HepG2 (cell line): ENCODE measurements at regions not wholly inside any gene's neighbourhood (a gene's known extent, or its start where the extent isn't known, plus 50 kb on each side); places are given as distances from the start of the nearest gene placed in this dataset.

Experiments used
- ATAC-seq: fragments of 200-7000 bp; cut with Tn5 transposase; 3 replicates; pipeline ENCODE4 v1.9.1; 2020; ENCODE audit warnings: mild to moderate bottlenecking, moderate library complexity
- BruUV-seq: library from RNA; stranded (reverse); fragments of 400-500 nt; replicated peaks from 2 replicates; lab custom pipeline; 2021; lab: Mats Ljungman, UMichigan
- CTCF ChIA-PET: fragments of 300-600 bp; formaldehyde crosslinking; extraction: SDS; loops from one replicate; lab custom pipeline; 2021; ENCODE audit warnings: low total read pairs, inconsistent platforms, low intra/inter-chr PET ratio; lab: Yijun Ruan, JAX
- POLR2A ChIA-PET: fragments of 350-600 bp; sonication (Branson Sonifier 250); formaldehyde crosslinking; loops from one replicate; lab custom pipeline; 2020; ENCODE audit warnings: antibody characterized with exemption, inconsistent platforms; lab: Yijun Ruan, JAX
- DNase-seq: peaks from one replicate; pipeline ENCODE4 v3.0.0-alpha.2; 2015; ENCODE audit warnings: low spot score
- FAIRE-seq: peaks from 3 replicates; lab custom pipeline; 2011; peaks lifted over from hg19 to GRCh38; lab: Jason Lieb, UNC
- H2AFZ ChIP-seq: one replicate; pipeline ENCODE4 v1.6.1; 2011; ENCODE audit warnings: low read length, inconsistent platforms
- H3K27ac ChIP-seq: fragments of 300-600 bp; 3 replicates; pipeline ENCODE4 v1.8.0; 2011; ENCODE audit warnings: mixed run types, mild to moderate bottlenecking, mixed read lengths, low read length, inconsistent platforms; ENCODE audit not compliant: insufficient read depth; ENCODE audit errors: extremely low read length
- H3K27me3 ChIP-seq, 2 experiments: fragments of 200-600 bp in 1 of 2; 2 replicates in 1 of 2; 3 replicates in 1 of 2; pipeline versions ENCODE4 v1.6.0 to v1.8.0; 2011; ENCODE audit warnings: low read length in 2 of 2, mild to moderate bottlenecking in 2 of 2, moderate library complexity in 2 of 2, inconsistent platforms in 1 of 2; ENCODE audit not compliant: insufficient read depth in 2 of 2, control insufficient read depth in 1 of 2
- H3K36me3 ChIP-seq, 2 experiments: fragments of 200-600 bp in 1 of 2; replicated peaks in 1 of 2; 2 replicates in 1 of 2; 3 replicates in 1 of 2; pipeline versions ENCODE4 v1.5.1 to v1.8.0; 2011; ENCODE audit warnings: low read length in 2 of 2, inconsistent platforms in 1 of 2; ENCODE audit not compliant: insufficient read depth in 2 of 2, control insufficient read depth in 1 of 2
- H3K4me1 ChIP-seq: 2 replicates; pipeline ENCODE4 v1.5.1; 2012; ENCODE audit warnings: low read length, inconsistent platforms; ENCODE audit not compliant: insufficient read depth
- H3K4me2 ChIP-seq: 2 replicates; pipeline ENCODE4 v1.6.0; 2011; ENCODE audit warnings: low read depth, low read length, inconsistent platforms
- H3K4me3 ChIP-seq, 3 experiments: fragments of 200-600 bp in 1 of 3; sonication (generic), shearing (Covaris generic) in 1 of 3; replicated peaks in 1 of 3; 2 replicates each; pipeline ENCODE4 v1.5.1; 2011 to 2016; ENCODE audit warnings: low read length in 3 of 3, inconsistent platforms in 2 of 3, low read depth in 2 of 3, mild to moderate bottlenecking in 2 of 3, control low read depth in 1 of 3, mixed read lengths in 1 of 3; ENCODE audit not compliant: insufficient read depth in 1 of 3
- H3K79me2 ChIP-seq: one replicate; pipeline ENCODE4 v1.6.1; 2011; ENCODE audit warnings: low read length, inconsistent platforms; ENCODE audit not compliant: insufficient read depth
- H3K9ac ChIP-seq: 2 replicates; pipeline ENCODE4 v1.6.0; 2011; ENCODE audit warnings: mild to moderate bottlenecking, low read depth, low read length, inconsistent platforms; ENCODE audit not compliant: insufficient read depth
- H3K9me3 ChIP-seq: 2 replicates; pipeline ENCODE4 v1.5.1; 2012; ENCODE audit warnings: mild to moderate bottlenecking, low read length
- H4K20me1 ChIP-seq: 2 replicates; pipeline ENCODE4 v1.6.0; 2011; ENCODE audit warnings: inconsistent platforms, mild to moderate bottlenecking, low read length, moderate library complexity; ENCODE audit not compliant: insufficient read depth
- AHR ChIP-seq: IDR thresholded peaks from 2 replicates; pipeline ENCODE4 v1.6.1; 2018; ENCODE audit warnings: missing genetic modification reagents, missing compliant biosample characterization
- HNRNPL ChIP-seq: fragments of 200-400 bp; formaldehyde crosslinking; IDR thresholded peaks from 2 replicates; pipeline ENCODE4 v1.6.1; 2017; ENCODE audit warnings: mild to moderate bottlenecking, low read depth, low read length
- MBD4 ChIP-seq: IDR thresholded peaks from 2 replicates; pipeline ENCODE4 v1.6.1; 2012; ENCODE audit warnings: low read length, inconsistent platforms, borderline replicate concordance
- MNT ChIP-seq: fragments of 450-650 bp; IDR thresholded peaks from 2 replicates; pipeline ENCODE4 v1.6.1; 2016
- NCOA5 ChIP-seq: sonication (generic); formaldehyde crosslinking; IDR thresholded peaks from 2 replicates; pipeline ENCODE4 v1.4.0; 2020; ENCODE audit warnings: missing genetic modification reagents
- NFE2L1 ChIP-seq: sonication (generic); formaldehyde crosslinking; IDR thresholded peaks from 2 replicates; pipeline ENCODE4 v1.4.0; 2020; ENCODE audit warnings: missing genetic modification reagents, mild to moderate bottlenecking, borderline replicate concordance
- ZMAT3 ChIP-seq: sonication (generic); formaldehyde crosslinking; conservative IDR thresholded peaks from 2 replicates; pipeline ENCODE4 v1.7.0; 2021; ENCODE audit warnings: missing genetic modification reagents
- ZNF10 ChIP-seq: sonication (generic); formaldehyde crosslinking; IDR thresholded peaks from 2 replicates; pipeline ENCODE4 v1.4.0; 2020; ENCODE audit warnings: mild to moderate bottlenecking, low read depth, missing genetic modification reagents, borderline replicate concordance
- ZNF639 ChIP-seq: conservative IDR thresholded peaks from 2 replicates; pipeline ENCODE4 v1.6.1; 2018; ENCODE audit warnings: missing genetic modification reagents
- WGBS: methylation state at CpG from one replicate; pipeline ENCODE4 v1.1.6; 2017; ENCODE audit warnings: low lambda C conversion rate; 5-methylcytosine and 5-hydroxymethylcytosine counted together
- in situ Hi-C: cut with HindIII; loops from 2 replicates; pipeline ENCODE4 v1.10.0; 2017; ENCODE audit warnings: low pct_unique_long_range_greater_than_20kb; ENCODE audit not compliant: extremely low pct_ligation_motif_present
- intact Hi-C: fragments of 100-400 bp; cut with micrococcal nuclease; formaldehyde crosslinking; loops from one replicate; pipeline ENCODE4 v1.10.0; 2022; ENCODE audit not compliant: unreplicated experiment

- TF ChIP-seq NCOA5 (CRISPR knock-in tag), result no peak
- no peak for TF ChIP-seq ZNF639 (CRISPR knock-in tag)
- TF ChIP-seq MNT, result peak; percentile 97
- no peak for ATAC-seq
- Histone ChIP-seq H3K9me3 (peaks cover 11% of the 10 kb centered on the region; the same call in 1 of the 2 replicates), H3K36me3 (no peaks in the 10 kb centered on the region), H3K9ac (no peak overlapping the region), H3K79me2 (no peaks in the 10 kb centered on the region), H3K4me2 (no peak overlapping the region), H3K27me3 (no peaks in the 10 kb centered on the region), H3K27ac (no peak overlapping the region), H3K4me1 (no peaks in the 10 kb centered on the region), H4K20me1 (no peaks in the 10 kb centered on the region), H3K4me3 (no peak overlapping the region), H2AFZ (no peak overlapping the region)
- in situ Hi-C loops, result no loop called here
- 0% methylated on average over 1 of the region's 1 CpG for WGBS
- BruUV-seq, result no TSS peak
- intact Hi-C loops, result no loop called here
- no peak for DNase-seq
- ChIA-PET POLR2A (no interaction called here), CTCF (no interaction called here)
- FAIRE-seq, result no peak
Measured at GRCh38 chr3:84573962-84574361, 384.8 kb upstream of the CADM2 start.

- no peak overlapping the region for H2AFZ ChIP-seq
- CTCF ChIA-PET, result no interaction called here
- H3K9ac ChIP-seq, result no peak overlapping the region
- in situ Hi-C loops, result no loop called here
- POLR2A ChIA-PET, result no interaction called here
- BruUV-seq, result no TSS peak
- intact Hi-C loops, result no loop called here
- no peaks in the 10 kb centered on the region for H3K9me3 ChIP-seq
- FAIRE-seq (no peak), ATAC-seq (no peak), DNase-seq (no peak)
- H3K79me2 ChIP-seq, result no peaks in the 10 kb centered on the region
- WGBS, result 0% methylated on average over 2 of the region's 2 CpGs
- H3K4me2 ChIP-seq, result no peak overlapping the region
- no peaks in the 10 kb centered on the region for H3K27me3 ChIP-seq
- H3K4me1 ChIP-seq, result no peaks in the 10 kb centered on the region
- TF ChIP-seq MBD4, result no peak
- TF ChIP-seq ZMAT3, result no peak
- TF ChIP-seq HNRNPL, result no peak
- TF ChIP-seq ZNF10, result no peak
- no peak for TF ChIP-seq AHR (CRISPR knock-in tag)
- TF ChIP-seq NFE2L1 (CRISPR knock-in tag), result no peak
- no peak overlapping the region for H3K4me3 ChIP-seq
- no peaks in the 10 kb centered on the region for H4K20me1 ChIP-seq
- no peaks in the 10 kb centered on the region for H3K36me3 ChIP-seq
- no peak overlapping the region for H3K27ac ChIP-seq
Measured at GRCh38 chr3:84586427-84586826, 372.4 kb upstream of the CADM2 start.
